T47D (cell line): ENCODE measurements at regions not wholly inside any gene's neighbourhood (a gene's known extent, or its start where the extent isn't known, plus 50 kb on each side); places are given as distances from the start of the nearest gene placed in this dataset.
"Not testable (repeated sequence)": the region's sequence is repeated elsewhere in the genome, so short reads cannot be mapped to it uniquely, and the experiment has no call there.

ENCODE experiments used
- DNase-seq, 2 experiments: peaks; one replicate each; pipeline versions ENCODE4 v3.0.0 to v3.0.0-alpha.2; 2011 to 2012; ENCODE audit warnings: low read depth in 1 of 2, low spot score in 1 of 2
- JUND ChIP-seq: IDR thresholded peaks from 2 replicates; pipeline ENCODE4 v1.6.1; 2012; ENCODE audit warnings: low read depth
- in situ Hi-C: cut with HindIII; loops from 2 replicates; pipeline ENCODE4 v1.10.0; 2016; ENCODE audit warnings: low sequenced_read_pairs, low pct_unique_long_range_greater_than_20kb

GRCh38 chr7:83777406-83778072, 128.6 kb upstream of the SEMA3E start:
- in situ Hi-C loops = no loop called here
- no peak for DNase-seq
- no peak for TF ChIP-seq JUND

- TF ChIP-seq JUND = no peak
- peak in 1 of 2 experiments; percentile 7 for DNase-seq
- in situ Hi-C loops = no loop called here
Measured at GRCh38 chr7:83769407-83769806, 120.5 kb upstream of the SEMA3E start.

GRCh38 chr7:83751217-83751616, 102.3 kb upstream of the SEMA3E start:
- in situ Hi-C loops = no loop called here
- no peak for TF ChIP-seq JUND
- DNase-seq = no peak

GRCh38 chr7:83749495-83749894, 100.6 kb upstream of the SEMA3E start:
- in situ Hi-C loops = no loop called here
- no peak for DNase-seq
- TF ChIP-seq JUND = no peak

- peak in 1 of 2 experiments; percentile 36 for DNase-seq
- in situ Hi-C loops = no loop called here
- no peak for TF ChIP-seq JUND
Measured at GRCh38 chr7:83739527-83739926, 90.6 kb upstream of the SEMA3E start.

- no peak for TF ChIP-seq JUND
- in situ Hi-C loops = no loop called here
- no peak for DNase-seq
Measured at GRCh38 chr7:83738291-83738835, 89.4 kb upstream of the SEMA3E start.

- no peak for TF ChIP-seq JUND
- in situ Hi-C loops = no loop called here
- peak in 1 of 2 experiments; percentile 82 for DNase-seq
Measured at GRCh38 chr7:83732305-83732704, 83.4 kb upstream of the SEMA3E start.

GRCh38 chr7:83731154-83731553, 82.2 kb upstream of the SEMA3E start:
- no peak for TF ChIP-seq JUND
- no peak for DNase-seq
- in situ Hi-C loops = no loop called here

GRCh38 chr7:83716923-83717322, 68.0 kb upstream of the SEMA3E start:
- in situ Hi-C loops, DNase-seq: not testable (repeated sequence)

- in situ Hi-C loops = no loop called here
- no peak for TF ChIP-seq JUND
- DNase-seq = no peak
Measured at GRCh38 chr7:83708531-83708930, 59.6 kb upstream of the SEMA3E start.

GRCh38 chr7:83704564-83704963, 55.6 kb upstream of the SEMA3E start:
- TF ChIP-seq JUND = no peak
- peak in 1 of 2 experiments; percentile 86 for DNase-seq
- in situ Hi-C loops = no loop called here

- no peak for TF ChIP-seq JUND
- no peak for DNase-seq
- in situ Hi-C loops = no loop called here
Measured at GRCh38 chr7:83702446-83702845, 53.5 kb upstream of the SEMA3E start.

- no peak for DNase-seq
- in situ Hi-C loops = no loop called here
- TF ChIP-seq JUND = no peak
Measured at GRCh38 chr7:83701736-83702135, 52.8 kb upstream of the SEMA3E start.
